ENCODE measurements at regions not wholly inside any gene's neighbourhood (a gene's known extent, or its start where the extent isn't known, plus 50 kb on each side); places are given as distances from the start of the nearest gene placed in this dataset.
"Not testable (repeated sequence)": the region's sequence is repeated elsewhere in the genome, so short reads cannot be mapped to it uniquely, and the experiment has no call there.

DNA sequence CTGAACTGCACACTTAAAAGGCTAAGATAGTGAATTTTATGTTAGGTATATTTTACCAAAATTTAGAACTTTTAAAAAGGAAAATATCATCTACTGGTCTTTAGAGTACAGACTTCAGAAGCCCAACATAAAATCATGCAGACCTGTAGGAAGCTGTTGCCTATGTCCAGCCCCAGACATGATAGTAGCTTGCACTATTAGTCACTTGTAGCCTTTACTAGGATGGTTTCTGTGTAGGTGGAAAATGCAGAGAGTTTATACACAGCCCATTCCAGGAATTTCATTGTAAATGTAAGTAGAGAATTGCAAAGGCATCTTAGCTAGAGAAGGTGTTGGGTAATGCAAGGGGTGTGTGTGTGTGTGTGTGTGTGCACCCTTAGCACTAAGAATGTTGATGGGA, 640.2 kb downstream of the RNF144A start:
- TF ChIP-seq EZH2 (optimal IDR thresholded peaks at IDR 0.05; ENCODE audit: low read depth, low read length) (no peak), EZH2phosphoT487 (IDR thresholded peaks at IDR 0.05; ENCODE audit: low read length) (no peak), CTCF (IDR thresholded peaks at IDR 0.05; ENCODE audit: low read length) (no peak)
- Histone ChIP-seq H2AFZ (ENCODE audit: low read length) (no peak overlapping the region), H3K27me3 (replicated peaks; ENCODE audit: insufficient read depth, low read length) (no peaks in the 10 kb centered on the region), H3K9ac (ENCODE audit: low read length) (no peak overlapping the region), H3F3A (ENCODE audit: insufficient read depth, low read length) (no peaks in the 10 kb centered on the region), H3K9me2 (replicated peaks; ENCODE audit: insufficient read depth, low read length) (no peaks in the 10 kb centered on the region), H3K4me1 (ENCODE audit: low read length) (no peaks in the 10 kb centered on the region), H3K9me3 (replicated peaks; ENCODE audit: insufficient read depth, low read length) (no peaks in the 10 kb centered on the region), H3K4me3 (ENCODE audit: low read length) (no peak overlapping the region), H3K36me3 (replicated peaks; ENCODE audit: insufficient read depth, low read length) (no peaks in the 10 kb centered on the region), H3K79me2 (ENCODE audit: low read length) (no peaks in the 10 kb centered on the region), H3K27ac (ENCODE audit: low read length) (no peak overlapping the region), H3K4me2 (ENCODE audit: low read depth, low read length) (no peak overlapping the region), H4K20me1 (ENCODE audit: insufficient read depth, low read length) (no peaks in the 10 kb centered on the region)
- no peak for DNase-seq

- Histone ChIP-seq H3K9me3 (replicated peaks; ENCODE audit: insufficient read depth, low read length) (no peaks in the 10 kb centered on the region), H3F3A (ENCODE audit: insufficient read depth, low read length) (no peaks in the 10 kb centered on the region), H3K27me3 (replicated peaks; ENCODE audit: insufficient read depth, low read length) (no peaks in the 10 kb centered on the region), H3K27ac (ENCODE audit: low read length) (no peak overlapping the region), H3K36me3 (replicated peaks; ENCODE audit: insufficient read depth, low read length) (no peaks in the 10 kb centered on the region), H3K4me1 (ENCODE audit: low read length) (no peaks in the 10 kb centered on the region), H3K4me3 (ENCODE audit: low read length) (no peak overlapping the region), H2AFZ (ENCODE audit: low read length) (no peak overlapping the region), H3K9ac (ENCODE audit: low read length) (no peak overlapping the region), H3K79me2 (ENCODE audit: low read length) (no peaks in the 10 kb centered on the region), H3K4me2 (ENCODE audit: low read depth, low read length) (no peak overlapping the region), H3K9me2 (replicated peaks; ENCODE audit: insufficient read depth, low read length) (no peaks in the 10 kb centered on the region), H4K20me1 (ENCODE audit: insufficient read depth, low read length) (no peaks in the 10 kb centered on the region)
- TF ChIP-seq EZH2phosphoT487 (IDR thresholded peaks at IDR 0.05; ENCODE audit: low read length) (no peak), CTCF (IDR thresholded peaks at IDR 0.05; ENCODE audit: low read length) (no peak), EZH2 (optimal IDR thresholded peaks at IDR 0.05; ENCODE audit: low read depth, low read length) (no peak)
- no peak for DNase-seq
Measured at GRCh38 chr2:7559791-7560190, 642.6 kb downstream of the RNF144A start.

DNA sequence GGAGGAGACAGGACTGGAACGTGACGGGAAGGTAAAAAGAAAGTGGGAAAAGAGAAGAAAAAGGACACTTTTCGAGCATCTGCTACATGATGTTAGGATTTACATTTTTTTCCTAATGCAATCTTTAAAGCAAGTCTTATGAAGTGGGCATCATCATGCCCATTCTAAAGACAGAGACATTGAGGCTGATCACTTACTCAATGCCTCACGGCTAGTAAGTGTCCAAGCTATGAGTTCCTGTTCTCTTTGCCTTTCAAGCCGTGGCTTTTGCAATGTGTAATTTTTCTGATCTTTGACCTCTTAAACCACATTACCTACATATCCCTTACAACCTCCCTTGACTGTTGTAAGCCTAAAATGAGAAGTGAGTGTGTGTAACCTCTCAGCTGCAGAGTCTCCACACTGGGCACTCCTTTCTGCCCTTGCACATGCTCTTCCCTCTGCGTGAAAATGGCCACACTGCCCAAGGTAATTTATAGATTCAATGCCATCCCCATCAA, 649.2 kb downstream of the RNF144A start:
- H3F3A ChIP-seq (ENCODE audit: insufficient read depth, low read length): no peaks in the 10 kb centered on the region
- no peaks in the 10 kb centered on the region for H4K20me1 ChIP-seq (ENCODE audit: insufficient read depth, low read length)
- no peak overlapping the region for H3K27ac ChIP-seq (ENCODE audit: low read length)
- H3K9me3 ChIP-seq (replicated peaks; ENCODE audit: insufficient read depth, low read length): no peaks in the 10 kb centered on the region
- no peak overlapping the region for H3K4me2 ChIP-seq (ENCODE audit: low read depth, low read length)
- DNase-seq: no peak
- H3K4me1 ChIP-seq (ENCODE audit: low read length): no peaks in the 10 kb centered on the region
- no peaks in the 10 kb centered on the region for H3K27me3 ChIP-seq (replicated peaks; ENCODE audit: insufficient read depth, low read length)
- H3K9ac ChIP-seq (ENCODE audit: low read length): no peak overlapping the region
- H3K36me3 ChIP-seq (replicated peaks; ENCODE audit: insufficient read depth, low read length): no peaks in the 10 kb centered on the region
- H3K79me2 ChIP-seq (ENCODE audit: low read length): no peaks in the 10 kb centered on the region
- H3K9me2 ChIP-seq (replicated peaks; ENCODE audit: insufficient read depth, low read length): no peaks in the 10 kb centered on the region
- TF ChIP-seq CTCF (IDR thresholded peaks at IDR 0.05; ENCODE audit: low read length) (no peak), EZH2 (optimal IDR thresholded peaks at IDR 0.05; ENCODE audit: low read depth, low read length) (no peak), EZH2phosphoT487 (IDR thresholded peaks at IDR 0.05; ENCODE audit: low read length) (no peak)
- no peak overlapping the region for H3K4me3 ChIP-seq (ENCODE audit: low read length)
- no peak overlapping the region for H2AFZ ChIP-seq (ENCODE audit: low read length)

DNA sequence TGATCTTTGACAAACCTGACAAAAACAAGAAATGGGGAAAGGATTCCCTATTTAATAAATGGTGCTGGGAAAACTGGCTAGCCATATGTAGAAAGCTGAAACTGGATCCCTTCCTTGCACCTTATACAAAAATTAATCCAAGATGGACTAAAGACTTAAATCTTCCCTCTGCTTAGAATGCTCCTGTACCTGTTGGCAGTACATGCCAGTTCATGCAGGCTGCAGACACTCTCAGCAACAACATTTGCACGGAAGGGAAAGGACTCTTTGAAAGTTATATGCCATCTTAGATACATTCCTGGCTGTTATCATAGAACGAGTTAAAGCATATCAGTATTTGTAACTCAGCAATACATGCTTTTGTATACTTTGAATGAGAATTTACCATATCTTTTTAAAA, 649.9 kb downstream of the RNF144A start:
- not testable (repeated sequence) for H3K9ac ChIP-seq (ENCODE audit: low read length); H3K9me3 ChIP-seq (replicated peaks; ENCODE audit: insufficient read depth, low read length); H3K27me3 ChIP-seq (replicated peaks; ENCODE audit: insufficient read depth, low read length); H3K4me1 ChIP-seq (ENCODE audit: low read length); H3F3A ChIP-seq (ENCODE audit: insufficient read depth, low read length); H3K9me2 ChIP-seq (replicated peaks; ENCODE audit: insufficient read depth, low read length); H3K27ac ChIP-seq (ENCODE audit: low read length); H3K4me3 ChIP-seq (ENCODE audit: low read length); H2AFZ ChIP-seq (ENCODE audit: low read length); H3K4me2 ChIP-seq (ENCODE audit: low read depth, low read length); DNase-seq; H3K36me3 ChIP-seq (replicated peaks; ENCODE audit: insufficient read depth, low read length); H4K20me1 ChIP-seq (ENCODE audit: insufficient read depth, low read length); H3K79me2 ChIP-seq (ENCODE audit: low read length)
